ENCODE measurements at regions not wholly inside any gene's neighbourhood (a gene's known extent, or its start where the extent isn't known, plus 50 kb on each side); places are given as distances from the start of the nearest gene placed in this dataset.

GRCh38 chr5:97494465-97494864 lies 311.4 kb upstream of the RIOK2 start:
- Histone ChIP-seq H3K27me3 (ENCODE audit: insufficient read depth, low read depth, low read length) (no peaks in the 10 kb centered on the region), H3K9me2 (ENCODE audit: insufficient read depth, low read length) (no peaks in the 10 kb centered on the region), H3K9ac (ENCODE audit: low read length) (no peak overlapping the region), H3K79me2 (replicated peaks; ENCODE audit: insufficient read depth, low read length) (no peaks in the 10 kb centered on the region), H2AFZ (ENCODE audit: low read depth, low read length) (no peak overlapping the region), H3K9me3 (ENCODE audit: low read length) (no peaks in the 10 kb centered on the region), H3K36me3 (ENCODE audit: insufficient read depth, low read length) (no peaks in the 10 kb centered on the region), H3K27ac (ENCODE audit: low read length) (no peak overlapping the region), H3F3A (ENCODE audit: insufficient read depth, low read length, poor library complexity, severe bottlenecking) (no peaks in the 10 kb centered on the region), H3K4me3 (ENCODE audit: low read length) (no peak overlapping the region), H3K4me2 (ENCODE audit: low read length) (no peak overlapping the region), H4K20me1 (ENCODE audit: insufficient read depth) (no peaks in the 10 kb centered on the region)
- TF ChIP-seq POLR2AphosphoS5 (IDR thresholded peaks at IDR 0.05), result no peak
- no peak for TF ChIP-seq REST (IDR thresholded peaks at IDR 0.05; ENCODE audit: borderline replicate concordance)
- TF ChIP-seq RAD21 (conservative IDR thresholded peaks at IDR 0.05), result no peak
- no peak for TF ChIP-seq EP300 (conservative IDR thresholded peaks at IDR 0.05; ENCODE audit: poor library complexity, severe bottlenecking)
- no peak for TF ChIP-seq SMC3 (conservative IDR thresholded peaks at IDR 0.05; ENCODE audit: poor library complexity)
- TF ChIP-seq CTCF (IDR thresholded peaks at IDR 0.05; ENCODE audit: poor library complexity, severe bottlenecking), result no peak
- TF ChIP-seq MXI1 (conservative IDR thresholded peaks at IDR 0.05; ENCODE audit: poor library complexity, severe bottlenecking), result no peak
- no peak for TF ChIP-seq EZH2 (IDR thresholded peaks at IDR 0.05; ENCODE audit: borderline replicate concordance, insufficient read depth, low read length, poor library complexity, severe bottlenecking)
- TF ChIP-seq TAF1 (IDR thresholded peaks at IDR 0.05; ENCODE audit: low read depth), result no peak

- no peaks in the 10 kb centered on the region for H3K79me2 ChIP-seq (replicated peaks; ENCODE audit: insufficient read depth, low read length)
- no peak overlapping the region for H3K27ac ChIP-seq (ENCODE audit: low read length)
- H3K9me2 ChIP-seq (ENCODE audit: insufficient read depth, low read length), result no peaks in the 10 kb centered on the region
- no peak overlapping the region for H3K4me3 ChIP-seq (ENCODE audit: low read length)
- H3K9me3 ChIP-seq (ENCODE audit: low read length), result no peaks in the 10 kb centered on the region
- no peaks in the 10 kb centered on the region for H4K20me1 ChIP-seq (ENCODE audit: insufficient read depth)
- H3K9ac ChIP-seq (ENCODE audit: low read length), result no peak overlapping the region
- no peak for TF ChIP-seq SMC3 (conservative IDR thresholded peaks at IDR 0.05; ENCODE audit: poor library complexity)
- no peak for TF ChIP-seq MXI1 (conservative IDR thresholded peaks at IDR 0.05; ENCODE audit: poor library complexity, severe bottlenecking)
- no peak for TF ChIP-seq EP300 (conservative IDR thresholded peaks at IDR 0.05; ENCODE audit: poor library complexity, severe bottlenecking)
- TF ChIP-seq CTCF (IDR thresholded peaks at IDR 0.05; ENCODE audit: poor library complexity, severe bottlenecking), result no peak
- TF ChIP-seq TAF1 (IDR thresholded peaks at IDR 0.05; ENCODE audit: low read depth), result no peak
- no peak for TF ChIP-seq RAD21 (conservative IDR thresholded peaks at IDR 0.05)
- no peaks in the 10 kb centered on the region for H3F3A ChIP-seq (ENCODE audit: insufficient read depth, low read length, poor library complexity, severe bottlenecking)
- H2AFZ ChIP-seq (ENCODE audit: low read depth, low read length), result no peak overlapping the region
- no peaks in the 10 kb centered on the region for H3K27me3 ChIP-seq (ENCODE audit: insufficient read depth, low read depth, low read length)
- no peak overlapping the region for H3K4me2 ChIP-seq (ENCODE audit: low read length)
- no peaks in the 10 kb centered on the region for H3K36me3 ChIP-seq (ENCODE audit: insufficient read depth, low read length)
Measured at GRCh38 chr5:97495301-97495700, 312.3 kb upstream of the RIOK2 start.
